HG02884 (cell line): ENCODE measurements at regions not wholly inside any gene's neighbourhood (a gene's known extent, or its start where the extent isn't known, plus 50 kb on each side); places are given as distances from the start of the nearest gene placed in this dataset.

ENCODE experiments used
- ATAC-seq: cut with Tn5 transposase; IDR thresholded peaks from one replicate; pipeline ENCODE4 v1.9.1; 2021; ENCODE audit warnings: mild to moderate bottlenecking, moderate library complexity; ENCODE audit not compliant: unreplicated experiment

- no peak for ATAC-seq
Observed at GRCh38 chr10:104574838-104575237, 66.3 kb upstream of the SORCS3 start.

DNA sequence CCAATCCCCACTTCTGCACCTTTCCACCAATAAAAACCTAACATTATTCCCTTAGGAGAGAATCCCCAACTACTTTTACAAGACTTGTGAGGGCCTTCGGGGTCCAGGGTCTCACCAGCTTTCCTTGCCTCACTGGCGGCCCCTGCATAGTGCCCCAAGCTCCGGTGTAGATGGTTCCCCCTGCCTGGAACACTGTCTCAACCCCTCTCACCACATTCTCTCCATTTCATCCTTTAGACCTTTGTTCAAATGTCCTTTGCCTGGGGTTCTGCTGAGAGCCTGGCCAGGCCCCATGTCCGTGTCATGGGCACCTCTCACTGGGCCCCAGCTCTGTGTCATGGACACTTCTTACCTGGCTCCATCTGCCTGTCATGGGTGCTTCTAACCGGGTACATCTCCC lies 64.5 kb upstream of the SORCS3 start:
- ATAC-seq: no peak

DNA sequence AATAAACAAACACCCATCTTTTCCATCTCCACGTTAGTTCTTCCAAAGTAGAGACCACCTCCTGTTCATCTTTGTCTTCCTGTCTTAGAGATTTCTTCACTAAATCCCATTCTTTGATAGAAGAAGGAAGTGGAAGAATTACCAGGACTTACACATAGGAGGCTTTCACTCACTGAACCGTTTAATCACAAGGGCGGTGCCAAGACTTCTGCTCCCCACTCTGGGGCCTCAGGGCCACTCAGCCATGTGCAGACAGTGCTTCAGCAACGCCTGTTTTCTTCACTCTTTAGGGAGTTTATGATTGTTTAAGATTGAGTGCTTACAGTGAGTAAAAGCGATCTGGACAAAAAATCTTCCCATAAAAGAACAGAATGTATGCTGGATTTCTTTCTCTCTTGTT lies 63.9 kb upstream of the SORCS3 start:
- ATAC-seq: no peak

DNA sequence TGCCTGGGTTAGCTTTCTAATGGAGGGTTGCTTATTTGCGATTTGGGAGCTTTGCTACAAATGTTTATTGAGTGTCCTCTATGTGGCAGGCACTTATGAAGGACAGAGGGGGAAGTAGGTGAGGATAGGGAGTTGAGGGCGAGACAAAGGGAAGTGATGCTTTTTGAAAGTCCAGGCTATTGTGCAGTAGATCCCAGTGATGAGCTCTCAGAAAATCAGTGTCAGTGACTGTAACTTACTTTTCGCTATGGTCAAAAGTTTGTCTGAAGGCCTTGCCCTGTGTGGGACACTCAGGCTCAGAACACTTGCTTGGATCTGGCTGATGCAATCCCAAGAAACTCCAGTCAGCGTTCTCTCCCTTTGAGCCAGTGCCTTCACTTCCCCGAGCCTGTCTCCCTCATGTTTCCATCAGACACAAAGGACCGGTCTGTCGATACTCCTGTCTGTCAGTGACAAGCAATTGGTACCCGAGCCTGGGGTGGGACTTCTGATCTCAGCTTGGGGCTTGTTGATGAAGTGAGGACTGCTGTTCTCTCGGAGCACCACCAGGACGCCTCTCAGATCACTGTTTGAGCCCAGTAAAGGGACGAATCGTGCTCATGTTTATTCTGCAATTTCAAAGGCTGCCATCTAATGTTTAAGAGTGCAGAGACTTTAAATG lies 63.1 kb upstream of the SORCS3 start:
- no peak for ATAC-seq

DNA sequence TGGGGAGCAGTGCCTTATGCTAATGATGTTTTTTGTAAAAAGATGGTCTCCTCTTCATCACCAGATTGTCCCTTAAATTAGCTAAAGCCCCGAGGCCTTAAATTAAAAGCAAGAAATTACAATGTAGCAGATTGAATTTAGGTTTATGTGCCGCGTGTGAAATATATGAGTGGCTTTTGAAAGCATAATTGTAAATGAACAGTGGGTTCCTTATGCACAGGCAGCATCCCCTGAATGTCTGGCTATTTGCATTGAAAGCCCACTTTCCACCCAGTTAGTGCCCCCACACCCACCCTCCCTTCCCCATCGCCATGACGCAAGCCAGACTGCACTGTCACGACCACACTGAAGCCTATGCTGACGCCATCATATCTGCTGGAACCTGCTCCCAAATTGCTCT lies 62.4 kb upstream of the SORCS3 start:
- no peak for ATAC-seq

- ATAC-seq: no peak
Observed at GRCh38 chr10:104579136-104579535, 62.0 kb upstream of the SORCS3 start.

DNA sequence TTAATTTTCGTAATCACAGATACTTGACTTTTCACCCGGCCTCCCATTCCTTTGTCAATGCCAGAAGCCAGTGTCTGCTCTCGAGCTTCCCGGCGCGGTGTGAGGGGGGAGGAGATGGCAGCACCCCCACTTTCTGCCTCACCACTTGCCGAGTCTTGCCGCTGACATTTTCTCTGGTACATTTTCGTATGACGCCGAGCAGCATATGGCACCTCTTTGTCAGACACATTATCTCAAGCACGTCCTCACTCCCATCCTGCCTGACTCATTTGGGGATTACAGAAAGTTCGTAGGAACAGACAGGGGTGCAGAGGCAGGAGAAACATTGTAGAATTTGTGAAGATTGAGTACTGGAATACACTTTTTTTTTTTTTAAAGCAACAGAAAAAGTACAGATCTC lies 60.8 kb upstream of the SORCS3 start:
- no peak for ATAC-seq

DNA sequence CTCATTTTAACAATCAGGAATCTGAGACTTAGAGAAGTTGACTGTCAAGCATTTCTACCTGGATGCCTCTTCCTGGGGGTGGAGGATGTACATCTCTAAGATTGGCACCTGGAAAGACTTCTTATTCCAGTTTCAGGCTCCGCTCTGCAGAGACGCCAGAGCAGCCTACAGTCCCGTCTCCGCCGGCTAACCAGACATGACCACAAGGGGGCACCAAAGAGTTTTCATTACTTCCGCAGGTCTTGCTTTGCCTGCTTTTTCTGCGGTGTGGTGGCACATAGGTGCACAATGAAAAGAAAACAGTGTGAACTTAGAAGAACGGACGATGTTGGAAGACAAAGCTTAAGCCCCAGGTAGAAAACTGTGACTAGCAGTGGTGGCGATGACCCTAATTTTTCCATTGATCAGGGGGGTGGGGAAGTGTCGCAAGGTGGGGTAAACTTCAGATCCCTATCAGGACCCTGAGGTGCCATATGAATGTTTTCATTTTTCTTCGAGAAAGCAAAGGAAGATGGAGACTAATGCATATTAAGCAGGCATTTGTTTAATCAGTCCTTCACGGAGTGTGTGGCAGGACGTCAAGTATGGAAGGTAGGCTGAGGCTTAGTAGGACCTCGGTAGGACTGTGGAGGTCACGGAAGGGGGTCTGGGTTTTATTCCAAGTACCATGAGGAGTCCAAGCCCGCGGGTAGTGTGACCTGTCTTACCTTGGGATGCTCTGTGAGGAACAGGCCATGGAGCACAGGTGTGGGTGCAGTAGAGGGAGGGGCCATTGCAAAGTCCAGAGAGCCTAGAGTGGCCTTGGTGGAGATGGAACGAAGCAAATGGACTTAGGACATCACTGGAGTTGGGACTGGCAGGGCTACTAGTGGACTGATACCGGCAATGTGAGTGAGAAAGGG lies 60.1 kb upstream of the SORCS3 start:
- peak; percentile 75 for ATAC-seq

DNA sequence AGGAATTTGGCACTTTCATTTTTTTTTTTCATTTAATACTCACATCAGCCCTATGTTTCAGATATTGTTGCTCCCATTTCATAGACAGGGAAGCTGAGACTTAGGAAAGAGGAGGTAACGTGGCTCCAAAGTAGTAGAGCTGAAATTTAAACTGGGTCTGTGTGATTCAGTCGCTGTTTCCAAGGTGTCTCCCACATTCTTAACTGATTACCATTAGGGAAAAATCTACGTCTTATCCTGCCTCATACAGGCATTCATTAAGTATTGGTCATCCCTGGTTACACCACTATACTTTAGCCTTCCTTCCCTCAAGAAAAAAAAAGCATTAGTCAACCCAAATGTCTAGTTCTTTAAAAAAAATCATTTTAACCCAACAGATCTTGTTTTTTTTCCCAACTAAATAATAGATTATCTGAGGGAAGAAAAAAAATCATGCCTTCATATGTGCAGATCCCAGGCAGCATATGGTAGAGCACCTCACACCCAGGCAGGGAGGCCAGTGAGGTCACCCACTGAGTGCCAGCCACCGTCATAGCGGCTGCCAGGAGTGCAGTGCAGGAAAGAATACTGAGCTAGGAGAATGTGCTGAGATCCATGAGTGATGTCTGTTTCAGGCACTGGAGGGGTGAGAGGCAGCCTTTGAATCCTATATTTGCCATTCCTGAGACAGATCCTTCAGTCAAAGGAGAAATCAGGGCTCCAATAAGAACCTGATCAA lies 59.0 kb upstream of the SORCS3 start:
- ATAC-seq: no peak

DNA sequence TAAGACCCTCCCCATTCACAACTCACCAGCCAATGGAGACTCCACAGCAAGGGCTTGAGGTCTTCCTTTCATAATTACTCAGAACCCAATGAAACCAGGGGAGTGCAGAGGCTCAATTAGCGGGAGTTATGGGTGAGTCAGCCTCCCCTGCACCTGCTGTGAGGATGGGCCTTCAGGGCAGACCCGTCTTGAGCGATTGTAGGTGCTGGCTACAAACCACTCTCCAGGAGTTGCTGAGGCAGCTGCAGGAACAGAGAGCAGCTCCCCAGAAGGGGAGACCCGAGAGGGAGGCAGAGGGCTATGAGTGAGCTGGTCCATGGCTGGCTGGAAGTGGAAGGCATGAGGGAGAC lies 58.5 kb upstream of the SORCS3 start:
- no peak for ATAC-seq

DNA sequence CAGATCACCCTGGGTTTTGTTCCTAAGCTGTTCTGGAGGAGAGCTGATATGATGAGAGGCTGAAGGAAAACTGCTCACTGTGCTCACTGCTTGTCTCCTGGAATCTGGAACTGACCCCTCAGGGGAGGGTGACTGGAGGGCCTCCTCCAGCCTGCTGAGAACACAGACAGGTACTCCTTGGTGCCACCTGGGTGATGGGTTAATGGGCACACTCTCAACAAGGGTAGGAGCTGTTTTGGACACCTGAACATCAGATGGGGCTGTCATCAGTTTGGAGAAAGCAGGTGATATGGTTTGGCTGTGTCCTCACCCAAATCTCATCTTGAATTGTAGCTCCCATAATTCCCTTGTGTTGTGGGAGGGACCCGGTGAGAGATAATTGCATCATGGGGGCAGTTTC lies 58.1 kb upstream of the SORCS3 start:
- no peak for ATAC-seq

- no peak for ATAC-seq
Observed at GRCh38 chr10:104584541-104584940, 56.5 kb upstream of the SORCS3 start.

GRCh38 chr10:104587751-104588150 lies 53.3 kb upstream of the SORCS3 start:
- no peak for ATAC-seq

DNA sequence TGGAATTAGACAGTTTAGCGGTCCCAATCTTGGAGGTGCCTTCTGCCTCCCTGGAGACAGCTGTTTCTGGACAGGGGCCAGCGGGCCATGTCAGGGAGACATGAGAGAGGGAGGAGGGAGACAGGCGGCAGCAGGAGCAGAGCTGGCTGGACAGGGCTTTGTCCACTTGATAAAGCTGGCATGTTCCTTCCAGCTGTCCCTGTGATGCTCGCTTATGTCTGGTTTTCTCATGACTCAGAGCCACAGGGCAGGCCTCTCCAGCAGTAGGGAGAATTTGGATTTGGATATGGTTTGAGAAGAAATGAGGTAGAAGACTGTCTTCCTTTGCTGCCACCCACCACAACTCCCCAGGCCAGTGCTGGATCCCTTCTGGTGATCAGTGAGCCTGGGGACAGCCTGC lies 51.7 kb upstream of the SORCS3 start:
- no peak for ATAC-seq

GRCh38 chr10:104589871-104590270 lies 51.2 kb upstream of the SORCS3 start:
- ATAC-seq: no peak
